H1 (cell line): ENCODE measurements at regions not wholly inside any gene's neighbourhood (a gene's known extent, or its start where the extent isn't known, plus 50 kb on each side); places are given as distances from the start of the nearest gene placed in this dataset.

Experiments
- CTCF ChIA-PET: fragments of 300-600 bp; sonication (Branson Sonifier 250); formaldehyde crosslinking; loops from one replicate; lab custom pipeline; 2021; ENCODE audit not compliant: partially characterized antibody; lab: Charles Lee
- POLR2A ChIA-PET: fragments of 300-600 bp; sonication (Branson Sonifier 250); formaldehyde crosslinking; loops from one replicate; lab custom pipeline; 2021; ENCODE audit warnings: inconsistent platforms; ENCODE audit not compliant: partially characterized antibody; lab: Charles Lee
- DNase-seq, 2 experiments: peaks; one replicate each; pipeline versions ENCODE4 v3.0.0 to v3.0.0-alpha.2; 2010 to 2022; ENCODE audit warnings: low spot score in 2 of 2, low read depth in 1 of 2, mixed read lengths in 1 of 2
- FAIRE-seq: peaks from 2 replicates; lab custom pipeline; 2011; peaks lifted over from hg19 to GRCh38; lab: Jason Lieb, UNC
- H2AFZ ChIP-seq: 2 replicates; pipeline ENCODE4 v1.8.1; 2012; ENCODE audit warnings: low read length, inconsistent platforms
- H2AK5ac ChIP-seq: 2 replicates; pipeline ENCODE4 v1.6.1; 2013; ENCODE audit warnings: low read depth, low read length
- H2BK120ac ChIP-seq: replicated peaks from 2 replicates; pipeline ENCODE3; 2013; ENCODE audit warnings: low read depth, low read length, inconsistent platforms
- H2BK12ac ChIP-seq: 2 replicates; pipeline ENCODE4 v1.6.1; 2013; ENCODE audit warnings: low read depth, low read length
- H2BK15ac ChIP-seq: 2 replicates; pipeline ENCODE4 v1.6.1; 2013; ENCODE audit warnings: low read length
- H2BK20ac ChIP-seq: 2 replicates; pipeline ENCODE4 v1.6.1; 2013; ENCODE audit warnings: low read length
- H2BK5ac ChIP-seq: 2 replicates; pipeline ENCODE4 v1.6.1; 2013; ENCODE audit warnings: low read depth, low read length
- H3K14ac ChIP-seq: 2 replicates; pipeline ENCODE4 v1.6.1; 2013; ENCODE audit warnings: inconsistent platforms; ENCODE audit not compliant: insufficient read length
- H3K18ac ChIP-seq: 2 replicates; pipeline ENCODE4 v1.6.1; 2013; ENCODE audit warnings: low read length; ENCODE audit errors: extremely low read depth
- H3K23ac ChIP-seq: 2 replicates; pipeline ENCODE4 v1.6.1; 2013; ENCODE audit warnings: inconsistent platforms; ENCODE audit not compliant: insufficient read length
- H3K23me2 ChIP-seq: 2 replicates; pipeline ENCODE4 v1.6.1; 2013; ENCODE audit warnings: low read depth, low read length
- H3K27ac ChIP-seq: 2 replicates; pipeline ENCODE4 v1.6.1; 2011; ENCODE audit warnings: low read depth, low read length, inconsistent platforms
- H3K27me3 ChIP-seq, 4 experiments: replicated peaks in 1 of 4; 1 replicate in 1 of 4; 2 replicates in 3 of 4; pipeline versions ENCODE4 v1.6.1 to v1.8.1; 2011 to 2013; ENCODE audit warnings: low read length in 3 of 4, mild to moderate bottlenecking in 3 of 4, inconsistent platforms in 2 of 4, mixed read lengths in 2 of 4, moderate library complexity in 1 of 4; ENCODE audit not compliant: control insufficient read depth in 3 of 4, insufficient read depth in 3 of 4; ENCODE audit errors: extremely low read depth in 1 of 4
- H3K36me3 ChIP-seq, 4 experiments: 2 replicates each; pipeline versions ENCODE4 v1.6.1 to v1.8.1; 2011 to 2013; ENCODE audit warnings: mild to moderate bottlenecking in 4 of 4, low read length in 3 of 4, moderate library complexity in 2 of 4, control low read depth in 1 of 4, inconsistent platforms in 1 of 4; ENCODE audit not compliant: insufficient read depth in 4 of 4, control insufficient read depth in 2 of 4
- H3K4ac ChIP-seq: replicated peaks from 2 replicates; pipeline ENCODE3; 2013; ENCODE audit warnings: low read length, low read depth, mixed read lengths, inconsistent platforms; ENCODE audit not compliant: insufficient read length
- H3K4me1 ChIP-seq, 4 experiments: replicated peaks in 1 of 4; 1 replicate in 1 of 4; 2 replicates in 3 of 4; pipeline versions ENCODE4 v1.6.1 to v1.8.1; 2011 to 2013; ENCODE audit warnings: low read length in 3 of 4, inconsistent platforms in 2 of 4, mixed read lengths in 1 of 4; ENCODE audit not compliant: insufficient read depth in 4 of 4, control insufficient read depth in 3 of 4
- H3K4me2 ChIP-seq, 2 experiments: 2 replicates each; pipeline versions ENCODE4 v1.6.1 to v1.8.1; 2011 to 2013; ENCODE audit warnings: low read depth in 2 of 2, low read length in 2 of 2, control low read depth in 1 of 2, inconsistent platforms in 1 of 2, mild to moderate bottlenecking in 1 of 2; ENCODE audit not compliant: insufficient read depth in 1 of 2
- H3K4me3 ChIP-seq, 4 experiments: fragments of 200-600, 300-600 bp in 1 of 4; sonication (generic), shearing (Covaris generic), sonication (Bioruptor Twin) in 1 of 4; 2 replicates each; pipeline versions ENCODE4 v1.5.1 to v1.8.1; 2011 to 2016; ENCODE audit warnings: low read length in 4 of 4, low read depth in 3 of 4, control low read depth in 2 of 4, inconsistent platforms in 2 of 4, mild to moderate bottlenecking in 2 of 4, mixed read lengths in 1 of 4, moderate library complexity in 1 of 4; ENCODE audit not compliant: insufficient read depth in 2 of 4; ENCODE audit errors: extremely low read depth in 1 of 4
- H3K56ac ChIP-seq: replicated peaks from 2 replicates; pipeline ENCODE3; 2013; ENCODE audit warnings: low read depth, mild to moderate bottlenecking, mixed read lengths, low read length, inconsistent platforms; ENCODE audit not compliant: insufficient read length
- H3K79me1 ChIP-seq: 2 replicates; pipeline ENCODE4 v1.6.1; 2013; ENCODE audit warnings: low read depth, low read length, control low read depth
- H3K79me2 ChIP-seq, 2 experiments: 2 replicates each; pipeline versions ENCODE4 v1.6.1 to v1.8.1; 2012 to 2013; ENCODE audit warnings: low read length in 2 of 2, mild to moderate bottlenecking in 2 of 2, inconsistent platforms in 1 of 2; ENCODE audit not compliant: insufficient read depth in 2 of 2, control insufficient read depth in 1 of 2
- H3K9ac ChIP-seq, 4 experiments: replicated peaks in 1 of 4; 1 replicate in 1 of 4; 2 replicates in 3 of 4; pipeline versions ENCODE4 v1.6.1 to v1.8.1; 2011 to 2013; ENCODE audit warnings: low read depth in 3 of 4, low read length in 3 of 4, control low read depth in 2 of 4, mild to moderate bottlenecking in 2 of 4, moderate library complexity in 2 of 4, inconsistent platforms in 1 of 4; ENCODE audit errors: extremely low read depth in 1 of 4
- H3K9me3 ChIP-seq, 2 experiments: 2 replicates each; pipeline versions ENCODE4 v1.6.1 to v1.8.1; 2012 to 2013; ENCODE audit warnings: mild to moderate bottlenecking in 2 of 2, moderate library complexity in 2 of 2, control low read depth in 1 of 2, inconsistent platforms in 1 of 2, low read depth in 1 of 2, low read length in 1 of 2, mixed read lengths in 1 of 2; ENCODE audit not compliant: insufficient read depth in 2 of 2
- H4K20me1 ChIP-seq, 2 experiments: replicated peaks in 1 of 2; 2 replicates each; pipeline versions ENCODE3 to v1.8.1; 2011 to 2013; ENCODE audit warnings: inconsistent platforms in 2 of 2, low read length in 2 of 2, mild to moderate bottlenecking in 1 of 2; ENCODE audit not compliant: insufficient read depth in 2 of 2, control insufficient read depth in 1 of 2
- H4K5ac ChIP-seq: 2 replicates; pipeline ENCODE4 v1.6.1; 2013; ENCODE audit warnings: low read length, low read depth, mixed read lengths, inconsistent platforms; ENCODE audit not compliant: insufficient read length
- H4K8ac ChIP-seq: 2 replicates; pipeline ENCODE4 v1.8.0; 2013; ENCODE audit warnings: mild to moderate bottlenecking, moderate library complexity, low read length, inconsistent platforms; ENCODE audit not compliant: insufficient read depth; ENCODE audit errors: extremely low read depth
- H4K91ac ChIP-seq: replicated peaks from 2 replicates; pipeline ENCODE3; 2013; ENCODE audit warnings: low read length, mixed read lengths, inconsistent platforms; ENCODE audit not compliant: insufficient read length
- POLR2AphosphoS5 ChIP-seq: IDR thresholded peaks from 2 replicates; pipeline ENCODE4 v1.6.1; 2011; ENCODE audit warnings: low read depth, low read length
- WGBS, 2 experiments: shearing (Covaris generic) in 1 of 2; methylation state at CpG; one replicate each; pipeline versions ENCODE4 v1.1.6 to v1.1.7; 2013 to 2015; ENCODE audit warnings: low lambda C conversion rate in 2 of 2, mixed read lengths in 2 of 2, inconsistent platforms in 1 of 2, low coverage in 1 of 2, missing lambda C conversion rate in 1 of 2; ENCODE audit not compliant: insufficient replicate concordance in 2 of 2, insufficient coverage in 1 of 2, insufficient read length in 1 of 2; ENCODE audit errors: extremely low coverage in 1 of 2, missing lambda C conversion rate in 1 of 2; 5-methylcytosine and 5-hydroxymethylcytosine counted together

GRCh38 chr4:19155568-19155967 lies 1096.1 kb upstream of the SLIT2 start:
- Histone ChIP-seq H4K91ac (no peak overlapping the region), H2BK12ac (no peak overlapping the region), H4K20me1 (no peaks in the 10 kb centered on the region), H2BK5ac (no peak overlapping the region), H3K56ac (no peak overlapping the region), H3K14ac (no peak overlapping the region), H4K5ac (no peak overlapping the region), H3K79me2 (no peaks in the 10 kb centered on the region), H3K4me1 (no peaks in the 10 kb centered on the region), H2BK120ac (no peak overlapping the region), H3K9ac (no peak overlapping the region), H3K4me2 (no peak overlapping the region), H3K23ac (no peak overlapping the region), H2BK15ac (no peak overlapping the region), H3K23me2 (no peaks in the 10 kb centered on the region), H4K8ac (no peak overlapping the region), H2AFZ (no peak overlapping the region), H2AK5ac (no peak overlapping the region), H2BK20ac (no peak overlapping the region), H3K27ac (no peak overlapping the region), H3K36me3 (no peaks in the 10 kb centered on the region), H3K27me3 (no peaks in the 10 kb centered on the region), H3K9me3 (0 out of 4 replicates have a peak, but pooled peaks cover 0 to 4% of the 10 kb centered on the region in 2 experiments), H3K4me3 (no peak overlapping the region), H3K79me1 (no peaks in the 10 kb centered on the region), H3K18ac (no peak overlapping the region), H3K4ac (no peak overlapping the region)
- ChIA-PET POLR2A (no interaction called here), CTCF (no interaction called here)
- WGBS, 2 experiments: 100% methylated on average over 1 of the region's 1 CpG; no CpG with 5 or more reads in 1 of the 2 experiments
- FAIRE-seq: no peak
- no peak for DNase-seq
- no peak for TF ChIP-seq POLR2AphosphoS5
